Endodermal cell (in vitro differentiated cells): ENCODE measurements at regions not wholly inside any gene's neighbourhood (a gene's known extent, or its start where the extent isn't known, plus 50 kb on each side); places are given as distances from the start of the nearest gene placed in this dataset.

Experiments
- DNase-seq: peaks from one replicate; pipeline ENCODE4 v3.0.0-alpha.2; 2017
- H3K27ac ChIP-seq: 2 replicates; pipeline ENCODE4 v1.5.1; 2013; ENCODE audit warnings: mild to moderate bottlenecking, low read depth, low read length, moderate library complexity
- H3K27me3 ChIP-seq: 2 replicates; pipeline ENCODE4 v1.6.1; 2013; ENCODE audit warnings: mild to moderate bottlenecking, low read length, moderate library complexity; ENCODE audit not compliant: insufficient read depth, control insufficient read depth, poor library complexity, severe bottlenecking
- H3K36me3 ChIP-seq: 2 replicates; pipeline ENCODE4 v1.7.0; 2013; ENCODE audit warnings: mild to moderate bottlenecking, low read length, moderate library complexity; ENCODE audit not compliant: control insufficient read depth, insufficient read depth
- H3K4me1 ChIP-seq: one replicate; pipeline ENCODE4 v1.7.0; 2013; ENCODE audit warnings: low read length; ENCODE audit not compliant: control insufficient read depth, insufficient read depth
- H3K4me3 ChIP-seq: 2 replicates; pipeline ENCODE4 v1.5.1; 2013; ENCODE audit warnings: mild to moderate bottlenecking, low read length, moderate library complexity
- H3K9ac ChIP-seq: 2 replicates; pipeline ENCODE4 v1.6.1; 2013; ENCODE audit warnings: mild to moderate bottlenecking, low read length, moderate library complexity; ENCODE audit not compliant: poor library complexity, severe bottlenecking; ENCODE audit errors: extremely low read depth
- H3K9me3 ChIP-seq: 2 replicates; pipeline ENCODE4 v1.6.1; 2013; ENCODE audit warnings: mild to moderate bottlenecking, low read length, moderate library complexity; ENCODE audit not compliant: control insufficient read depth
- H3K27ac Mint-ChIP-seq: 2 replicates; pipeline ENCODE4 v1.8.0; 2020; ENCODE audit warnings: mixed read lengths
- H3K27me3 Mint-ChIP-seq: 2 replicates; pipeline ENCODE4 v1.8.0; 2021; ENCODE audit warnings: mild to moderate bottlenecking, mixed read lengths; ENCODE audit not compliant: insufficient read depth
- H3K36me3 Mint-ChIP-seq: 2 replicates; pipeline ENCODE4 v1.8.0; 2020; ENCODE audit warnings: low read depth, mixed read lengths
- H3K4me1 Mint-ChIP-seq: 2 replicates; pipeline ENCODE4 v1.8.0; 2020; ENCODE audit warnings: mixed read lengths
- H3K4me3 Mint-ChIP-seq: 2 replicates; pipeline ENCODE4 v1.8.0; 2020; ENCODE audit warnings: mild to moderate bottlenecking, moderate library complexity, mixed read lengths
- H3K9me3 Mint-ChIP-seq: 2 replicates; pipeline ENCODE4 v1.8.0; 2020; ENCODE audit warnings: mild to moderate bottlenecking, mixed read lengths
- CTCF ChIP-seq: fragments of 200-600 bp; sonication (generic); conservative IDR thresholded peaks from 2 replicates; pipeline ENCODE4 v1.5.0; 2021; ENCODE audit warnings: antibody characterized with exemption, mild to moderate bottlenecking
- WGBS, 2 experiments: methylation state at CpG; one replicate each; pipeline versions ENCODE4 v1.1.5 to v1.1.7; 2013; ENCODE audit warnings: missing lambda C conversion rate in 2 of 2, mixed read lengths in 1 of 2; ENCODE audit not compliant: insufficient coverage in 1 of 2, insufficient read length in 1 of 2; 5-methylcytosine and 5-hydroxymethylcytosine counted together

- Mint-ChIP-seq H3K4me1 (peaks cover 47% of the 10 kb centered on the region), H3K27me3 (no peaks in the 10 kb centered on the region), H3K36me3 (peaks cover 2% of the 10 kb centered on the region), H3K27ac (no peak overlapping the region), H3K9me3 (peaks cover 10% of the 10 kb centered on the region), H3K4me3 (no peak overlapping the region)
- TF ChIP-seq CTCF: no peak
- Histone ChIP-seq H3K27me3 (no peaks in the 10 kb centered on the region), H3K9ac (no peak overlapping the region), H3K4me3 (no peak overlapping the region), H3K9me3 (peaks cover 9% of the 10 kb centered on the region), H3K27ac (no peak overlapping the region), H3K4me1 (peaks cover 21% of the 10 kb centered on the region), H3K36me3 (no peaks in the 10 kb centered on the region)
- 60 to 84% methylated on average over 1 to 3 of the region's 3 CpGs for WGBS, 2 experiments
- DNase-seq: peak; percentile 62
Measured at GRCh38 chr2:122009561-122009960, 254.1 kb downstream of the TSN start.

GRCh38 chr2:122011493-122012270, 256.2 kb downstream of the TSN start:
- Mint-ChIP-seq H3K4me3 (no peak overlapping the region), H3K27me3 (no peaks in the 10 kb centered on the region), H3K36me3 (peaks cover 2% of the 10 kb centered on the region), H3K9me3 (peaks cover 13% of the 10 kb centered on the region), H3K27ac (no peak overlapping the region), H3K4me1 (peaks cover 38% of the 10 kb centered on the region)
- H3K27me3 ChIP-seq: no peaks in the 10 kb centered on the region
- no peak for TF ChIP-seq CTCF
- H3K4me1 ChIP-seq: peaks cover 21% of the 10 kb centered on the region
- DNase-seq: no peak
- no peak overlapping the region for H3K4me3 ChIP-seq
- H3K9ac ChIP-seq: no peak overlapping the region
- H3K36me3 ChIP-seq: no peaks in the 10 kb centered on the region
- WGBS, 2 experiments: 92 to 97% methylated on average over 5 to 8 of the region's 8 CpGs
- no peaks in the 10 kb centered on the region for H3K9me3 ChIP-seq
- no peak overlapping the region for H3K27ac ChIP-seq

GRCh38 chr2:122018736-122019135, 263.3 kb downstream of the TSN start:
- no peak for DNase-seq
- H3K9me3 Mint-ChIP-seq: peaks cover 21% of the 10 kb centered on the region

More at GRCh38 chr2:122018736-122019135, 263.3 kb downstream of the TSN start:
- Mint-ChIP-seq H3K27me3 (peaks cover 2% of the 10 kb centered on the region), H3K4me3 (no peak overlapping the region), H3K4me1 (peaks cover 8% of the 10 kb centered on the region), H3K27ac (no peak overlapping the region), H3K36me3 (no peaks in the 10 kb centered on the region)
- no peak for TF ChIP-seq CTCF
- Histone ChIP-seq H3K9me3 (no peaks in the 10 kb centered on the region), H3K4me1 (no peaks in the 10 kb centered on the region), H3K27me3 (no peaks in the 10 kb centered on the region), H3K9ac (no peak overlapping the region), H3K27ac (no peak overlapping the region), H3K4me3 (no peak overlapping the region), H3K36me3 (no peaks in the 10 kb centered on the region)
- 95 to 96% methylated on average over 4 to 7 of the region's 7 CpGs for WGBS, 2 experiments
